HG02973 (cell line): ENCODE measurements at regions not wholly inside any gene's neighbourhood (a gene's known extent, or its start where the extent isn't known, plus 50 kb on each side); places are given as distances from the start of the nearest gene placed in this dataset.

ENCODE experiments used
- ATAC-seq: cut with Tn5 transposase; IDR thresholded peaks from one replicate; pipeline ENCODE4 v1.9.1; 2021; ENCODE audit warnings: moderate library complexity; ENCODE audit not compliant: unreplicated experiment

DNA sequence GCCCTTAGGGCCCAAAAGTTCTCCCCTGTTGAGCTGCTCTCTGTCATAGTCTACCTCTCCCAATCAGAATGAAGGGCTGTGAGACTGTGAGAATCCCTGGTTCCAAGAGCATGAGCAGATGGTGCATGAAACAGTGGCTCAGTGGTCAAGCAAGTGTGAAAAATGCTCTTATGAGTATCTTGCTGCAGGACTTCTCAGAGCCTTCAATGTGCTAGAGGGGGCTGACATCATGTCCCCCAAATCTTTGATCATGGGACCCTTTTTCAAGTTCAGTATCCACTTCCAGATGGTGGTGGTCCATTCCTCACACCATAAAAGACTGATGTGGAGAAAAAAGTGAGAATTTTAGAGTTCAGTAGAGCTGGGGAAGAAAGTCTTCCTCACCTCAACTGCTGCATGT lies 265.3 kb upstream of the HABP2 start:
- no peak for ATAC-seq

DNA sequence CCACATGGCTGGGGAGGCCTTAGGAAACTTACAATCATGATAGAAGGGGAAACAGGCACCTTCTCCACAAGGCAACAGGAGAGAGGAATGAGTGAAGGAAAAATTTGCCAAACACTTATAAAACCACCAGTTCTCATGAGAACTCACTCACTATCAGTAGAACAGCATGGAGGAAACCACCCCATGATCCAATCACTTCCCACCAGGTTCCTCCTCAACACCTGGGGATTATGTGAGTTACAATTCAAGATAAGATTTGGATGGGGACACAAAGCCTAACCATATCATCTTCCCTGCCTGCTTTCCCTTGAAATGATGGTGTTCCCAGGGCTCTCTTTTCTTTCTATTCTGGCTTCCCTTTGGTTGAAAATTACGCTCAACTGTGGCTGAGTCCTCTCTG lies 262.7 kb upstream of the HABP2 start:
- no peak for ATAC-seq

DNA sequence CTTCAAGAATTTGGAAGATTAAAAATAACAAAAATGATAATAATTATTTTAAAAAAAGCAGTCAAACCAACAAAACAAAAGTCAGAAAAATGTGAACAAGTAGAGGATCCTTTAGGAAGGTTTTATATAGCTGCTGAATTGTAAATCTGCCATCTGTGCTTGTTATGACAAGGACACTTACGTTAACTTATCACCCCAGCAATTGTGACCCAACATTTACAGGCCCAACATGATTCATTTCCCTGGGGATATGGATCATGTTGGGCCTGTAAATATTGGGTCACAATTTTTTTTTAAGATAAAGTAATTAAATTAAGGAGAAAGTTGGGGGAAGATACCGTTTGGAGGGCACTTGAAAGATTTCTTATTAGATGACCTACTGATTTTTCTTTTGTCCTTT lies 261.4 kb upstream of the HABP2 start:
- no peak for ATAC-seq

DNA sequence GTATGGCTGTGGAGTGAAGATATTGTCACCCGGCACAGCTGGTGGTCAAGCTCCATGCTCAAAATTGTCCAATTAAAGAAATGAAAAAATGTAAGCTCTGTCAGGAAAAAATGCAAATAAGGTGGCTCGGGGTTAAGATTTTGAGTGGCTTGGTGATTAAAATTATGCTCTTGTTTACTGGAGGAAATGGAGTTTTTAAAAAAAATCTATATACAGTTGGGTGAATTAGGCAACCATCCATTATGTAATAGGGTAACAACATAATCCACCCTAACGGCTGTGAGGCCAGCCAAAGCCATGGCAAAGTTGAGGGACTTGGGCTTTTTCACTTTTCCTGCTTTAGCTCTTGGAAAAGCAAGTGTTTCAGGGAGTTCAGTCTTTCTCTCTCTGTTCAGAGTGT lies 260.8 kb upstream of the HABP2 start:
- no peak for ATAC-seq

DNA sequence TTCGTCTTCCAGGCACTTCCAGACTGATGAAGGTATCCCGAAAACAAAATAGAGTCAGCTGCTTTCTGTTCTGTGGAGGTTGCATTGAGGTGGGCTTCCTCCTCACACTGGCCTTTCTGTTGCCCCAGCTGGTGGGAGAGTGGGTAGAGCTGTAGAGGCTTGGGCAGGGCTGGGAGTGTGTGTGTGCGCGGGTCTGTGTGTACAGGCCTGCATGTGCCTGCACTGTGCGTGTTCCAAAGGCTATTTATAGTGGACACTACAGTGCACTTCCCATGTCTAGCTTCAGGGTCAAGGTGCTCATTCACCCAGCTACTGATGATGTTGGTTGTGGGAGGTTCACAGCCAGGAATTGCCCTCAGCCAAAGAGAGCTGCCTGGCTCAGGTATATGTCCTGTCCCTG lies 260.1 kb upstream of the HABP2 start:
- ATAC-seq: no peak

DNA sequence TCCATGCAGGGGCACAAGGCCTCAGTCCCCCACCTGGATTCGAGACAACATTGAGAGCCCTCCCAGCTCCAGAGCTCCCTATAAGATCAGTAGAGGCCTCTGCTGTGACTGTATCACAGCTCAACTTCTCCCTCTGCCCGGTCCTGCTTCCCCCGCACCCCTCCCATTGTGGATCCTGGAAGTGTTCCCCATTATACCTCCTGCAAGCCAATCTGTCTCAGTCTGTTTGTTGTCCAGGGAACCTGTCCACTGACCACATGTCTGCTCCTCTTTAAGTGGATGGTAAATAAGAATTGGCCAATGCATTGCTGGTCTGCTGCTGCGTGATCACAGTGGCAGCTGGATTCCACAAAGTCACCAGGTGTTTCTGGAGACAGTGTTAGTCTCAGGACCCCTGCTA lies 259.7 kb upstream of the HABP2 start:
- ATAC-seq: no peak

DNA sequence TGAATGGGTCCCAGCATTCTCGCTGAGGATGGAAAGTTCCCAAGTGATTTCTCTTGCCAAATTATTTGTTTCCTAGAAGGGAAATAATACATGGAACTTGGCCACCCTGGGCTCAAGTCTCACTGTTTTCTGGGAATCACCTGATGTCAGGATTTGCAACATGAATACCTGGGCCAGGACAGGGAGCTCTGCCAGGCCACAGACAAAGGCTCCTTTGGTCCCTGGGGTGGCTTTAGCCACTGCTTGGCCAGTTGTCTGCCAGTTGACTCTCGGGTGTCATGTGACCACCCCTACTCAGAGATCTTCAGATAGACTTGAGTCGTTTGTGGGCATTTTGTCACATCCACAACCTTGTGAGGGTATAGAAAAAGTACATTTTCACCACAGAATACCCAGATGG lies 258.0 kb upstream of the HABP2 start:
- no peak for ATAC-seq

DNA sequence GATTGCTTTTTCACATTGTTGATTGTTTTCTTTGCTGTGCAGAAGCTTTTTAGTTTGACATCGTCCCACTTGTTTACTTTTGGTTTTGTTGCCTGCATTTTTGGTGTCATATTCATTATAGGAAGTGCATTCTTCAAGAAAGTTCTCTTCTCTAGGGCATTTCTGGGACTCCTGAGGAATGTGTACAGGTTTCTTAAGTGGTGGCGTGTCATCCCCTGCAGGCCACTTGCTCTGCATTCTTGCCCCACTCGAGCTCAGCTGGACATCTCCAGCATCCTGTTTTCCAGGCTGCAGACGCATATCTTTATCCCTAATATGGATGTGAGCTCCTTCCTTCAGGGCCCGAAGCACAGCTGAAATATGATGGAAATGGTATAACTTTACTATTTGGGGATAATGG lies 255.6 kb upstream of the HABP2 start:
- ATAC-seq: no peak

DNA sequence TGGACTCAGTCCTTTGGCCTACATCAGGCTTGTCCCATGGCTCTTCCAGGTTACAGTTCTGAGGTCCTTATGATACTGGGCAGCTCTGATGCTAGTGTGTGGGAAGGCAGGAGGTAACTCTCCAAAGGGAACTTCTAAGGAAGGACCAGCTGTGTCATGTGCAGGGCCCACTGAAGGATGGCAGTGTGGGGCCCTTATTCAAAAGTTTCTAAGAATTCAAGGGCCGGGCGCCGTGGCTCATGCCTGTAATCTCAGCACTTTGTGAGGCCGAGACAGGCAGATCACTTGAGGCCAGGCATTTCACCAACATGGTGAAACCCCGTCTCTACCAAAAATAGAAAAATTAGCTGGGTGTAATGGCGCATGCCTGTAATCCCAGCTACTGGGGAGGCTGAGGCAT lies 254.2 kb upstream of the HABP2 start:
- ATAC-seq: no peak

DNA sequence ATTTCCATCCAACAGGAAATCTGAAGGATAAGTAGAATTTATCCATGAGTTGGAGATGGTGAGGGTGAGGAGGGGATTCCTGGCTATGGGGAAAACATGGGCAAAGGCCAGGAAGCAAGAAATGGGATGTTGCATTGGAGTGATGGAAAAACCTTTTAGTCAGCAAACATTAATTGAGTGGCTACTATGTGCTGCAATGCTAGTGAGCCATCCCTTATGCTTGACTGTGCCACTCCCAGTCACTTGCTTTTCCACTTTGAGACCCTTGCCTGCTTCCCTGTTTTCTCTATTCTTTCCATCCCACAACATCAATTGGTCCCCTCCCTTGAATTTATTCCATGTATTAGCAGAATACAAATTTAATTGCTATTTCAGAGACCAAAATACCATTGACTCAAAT lies 252.7 kb upstream of the HABP2 start:
- no peak for ATAC-seq

DNA sequence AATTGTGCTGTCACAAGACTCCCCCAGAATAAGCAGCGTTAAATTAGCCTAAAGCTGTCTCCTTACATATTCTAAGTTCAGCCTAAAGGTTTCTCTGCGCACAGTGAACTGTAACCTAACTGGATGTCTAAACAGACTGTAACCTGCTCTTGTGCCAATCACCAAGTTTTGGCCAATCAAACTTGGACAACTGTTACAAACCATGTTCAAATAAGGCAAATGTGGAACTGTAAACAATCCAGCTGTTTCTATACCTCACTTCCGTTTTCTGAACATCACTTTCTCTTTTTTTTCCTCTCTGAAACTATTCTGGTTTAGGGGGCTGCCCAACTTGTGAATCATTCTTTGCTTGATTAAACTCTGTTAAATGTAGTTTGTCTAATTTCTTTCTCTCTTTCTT lies 252.2 kb upstream of the HABP2 start:
- peak; percentile 74 for ATAC-seq

DNA sequence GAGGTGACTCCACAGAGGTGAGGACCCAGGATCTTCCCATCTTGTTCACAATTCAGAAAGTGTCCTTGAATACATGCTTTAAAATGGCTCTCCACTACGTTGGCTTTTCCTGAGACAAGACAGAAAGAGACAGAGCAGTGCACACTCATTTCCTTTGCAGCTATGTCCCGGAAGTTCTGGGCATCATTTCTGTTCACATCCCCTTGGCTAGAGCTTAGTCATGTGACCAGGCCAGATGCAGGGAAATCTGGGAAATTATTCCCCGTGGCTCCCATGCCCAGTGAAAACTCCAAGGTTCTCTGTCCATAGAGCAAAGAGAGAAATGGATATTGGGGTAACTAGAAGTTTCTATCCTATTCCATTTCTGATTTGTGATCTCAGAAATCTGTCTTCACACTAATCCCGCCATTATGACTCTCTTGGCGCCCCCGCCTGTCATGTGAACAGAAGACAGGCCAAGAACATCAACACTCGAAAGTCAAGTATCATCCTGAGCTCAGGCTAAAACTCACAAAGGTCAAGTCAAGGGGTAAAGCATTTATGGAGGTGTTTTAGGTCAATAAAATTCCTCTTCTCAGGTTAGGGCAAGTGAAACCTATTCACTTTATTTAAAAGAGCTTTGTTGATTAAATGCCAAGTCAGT lies 251.4 kb upstream of the HABP2 start:
- no peak for ATAC-seq

DNA sequence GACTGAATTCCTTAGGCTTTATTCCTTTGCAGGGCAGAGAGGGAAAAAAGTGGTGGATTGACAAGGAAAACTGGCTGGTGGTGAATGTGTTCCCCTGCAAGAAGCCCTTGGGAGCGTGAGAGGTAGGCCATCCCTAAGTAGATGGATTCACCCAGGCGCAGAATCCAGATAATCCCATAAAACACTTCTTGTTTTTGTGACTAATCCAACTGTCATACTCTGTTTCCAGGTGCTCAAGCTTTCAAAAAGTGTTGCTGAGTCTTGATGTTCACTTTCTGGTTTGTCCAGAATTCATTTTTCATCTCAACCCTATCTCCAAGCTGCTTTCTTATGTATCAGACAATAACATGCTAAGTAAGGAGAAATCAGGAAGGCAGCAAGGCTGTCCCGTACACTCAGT lies 250.8 kb upstream of the HABP2 start:
- no peak for ATAC-seq

DNA sequence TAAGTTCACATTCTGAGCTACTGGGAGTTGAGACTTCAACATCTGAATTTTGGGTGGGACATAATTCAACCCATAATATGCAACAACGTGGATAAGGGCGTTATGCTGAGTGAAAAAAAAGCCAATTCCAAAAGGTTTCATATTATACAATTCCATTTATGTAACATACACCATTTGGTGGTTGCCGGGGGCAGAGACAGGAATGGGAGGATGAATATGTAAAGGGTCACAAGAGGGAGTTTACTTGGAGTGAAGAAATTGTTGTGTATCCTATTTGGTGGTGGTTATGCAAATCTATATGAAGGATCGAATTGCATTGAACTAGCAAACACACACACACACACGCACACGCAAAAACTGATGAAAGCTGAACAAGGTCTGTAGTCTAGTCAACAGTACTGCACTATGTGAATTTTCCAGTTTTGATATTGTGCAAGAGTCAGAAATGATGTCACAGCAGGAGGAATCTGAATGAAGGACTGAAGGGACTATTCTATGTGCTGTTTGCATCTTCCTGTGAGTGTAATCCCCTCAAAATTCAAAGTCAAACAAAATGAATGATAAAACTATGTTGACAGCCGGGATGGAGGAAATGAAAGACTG lies 249.2 kb upstream of the HABP2 start:
- no peak for ATAC-seq

DNA sequence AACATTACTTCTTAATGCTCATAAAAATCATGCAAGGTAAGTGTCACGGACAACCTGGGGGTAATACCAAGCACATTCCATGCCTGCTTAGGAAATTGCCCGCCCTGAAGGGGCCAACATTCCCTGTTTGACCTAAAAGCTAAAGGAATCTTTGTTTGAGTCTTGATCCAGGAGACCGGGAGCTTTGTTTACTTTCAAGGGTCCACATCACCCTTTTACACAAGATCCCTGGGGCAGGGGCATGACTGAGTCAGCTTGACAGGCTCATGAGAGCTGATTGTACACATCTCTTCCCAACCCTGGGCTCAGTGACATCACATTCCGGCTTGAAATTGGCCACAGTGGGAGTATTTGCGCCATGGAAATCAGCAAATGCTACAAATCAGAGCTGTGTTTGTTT lies 248.1 kb upstream of the HABP2 start:
- no peak for ATAC-seq

DNA sequence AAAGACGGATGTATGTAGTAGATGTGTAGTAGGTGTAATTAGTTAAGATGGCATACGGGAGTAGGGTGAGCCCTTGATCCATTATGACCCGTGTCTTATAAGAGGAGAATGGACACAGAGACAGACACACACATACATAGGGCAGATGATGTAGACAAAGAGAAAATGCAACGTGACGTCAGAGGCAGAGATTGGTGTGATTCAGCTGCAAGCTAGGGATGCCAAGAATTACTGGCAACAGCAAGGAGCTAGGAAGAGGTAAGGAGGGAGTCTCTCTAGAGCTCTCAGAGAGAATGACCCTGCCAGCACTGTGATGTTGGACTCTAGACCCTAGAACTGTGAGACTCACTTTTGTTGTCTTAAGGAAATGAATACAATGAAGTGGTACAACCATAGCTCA lies 247.0 kb upstream of the HABP2 start:
- no peak for ATAC-seq

DNA sequence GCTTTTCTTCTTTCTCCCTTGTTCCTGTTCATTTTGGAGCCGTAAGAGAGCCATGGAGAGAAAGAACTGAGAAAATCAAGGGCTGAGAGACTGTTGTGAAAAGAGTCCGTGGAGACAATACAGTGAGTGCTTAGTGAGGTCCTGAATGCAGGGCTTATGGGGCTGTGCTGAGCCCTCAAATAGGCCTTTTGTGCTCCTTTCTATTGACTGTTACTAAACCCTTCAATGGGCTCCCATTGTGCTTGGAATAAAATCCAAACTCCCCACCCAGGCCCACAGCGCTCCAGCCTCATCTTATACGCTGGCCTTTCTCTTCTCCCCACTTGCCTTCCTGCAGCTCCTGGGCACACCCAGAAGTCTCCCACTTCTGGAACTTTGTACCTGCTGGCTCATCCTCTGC lies 243.1 kb upstream of the HABP2 start:
- ATAC-seq: no peak

DNA sequence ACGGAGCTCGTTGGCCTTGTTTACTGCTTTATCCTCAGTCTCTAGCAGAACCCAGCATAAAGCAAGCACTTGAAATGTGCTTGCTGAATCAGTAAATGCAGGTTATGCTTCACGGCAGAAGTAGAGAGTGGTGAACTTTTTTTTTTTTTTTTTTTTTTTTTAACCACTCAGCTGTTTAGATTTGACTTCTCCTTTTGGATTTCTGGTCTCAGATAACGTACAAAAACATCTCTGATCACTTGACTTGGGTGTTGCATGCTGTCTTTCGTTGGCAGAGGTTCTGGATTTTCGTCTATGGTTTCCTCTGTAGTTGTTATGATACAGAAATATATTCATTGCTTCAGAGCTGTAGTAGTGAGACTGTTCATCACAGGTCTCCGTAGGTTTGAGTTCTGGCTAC lies 242.5 kb upstream of the HABP2 start:
- no peak for ATAC-seq

DNA sequence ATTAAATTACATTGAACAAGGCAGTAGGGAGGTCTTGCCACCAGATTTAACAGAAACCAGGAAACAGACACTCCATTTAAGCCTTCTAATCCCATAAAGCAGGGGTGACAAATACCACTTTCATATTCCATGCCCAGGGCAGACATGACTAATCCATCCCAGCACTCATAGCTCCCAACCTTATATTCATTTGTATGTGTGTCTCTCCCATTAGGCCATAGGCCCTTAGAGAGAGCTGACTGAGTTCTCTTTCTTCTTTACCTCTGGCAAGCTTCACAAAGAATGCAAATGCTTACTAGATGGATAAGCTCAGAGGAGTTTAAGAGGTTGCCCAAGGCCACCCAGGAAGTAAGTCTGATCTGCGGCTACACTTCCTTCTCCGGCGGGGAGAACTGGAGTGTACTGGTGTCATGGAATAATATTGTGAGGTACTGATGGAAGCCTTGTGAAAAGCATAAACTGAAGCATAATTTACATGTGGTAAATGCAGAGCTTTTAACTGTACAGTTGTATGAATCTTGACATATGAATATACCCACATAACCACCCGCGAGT lies 239.7 kb upstream of the HABP2 start:
- no peak for ATAC-seq

DNA sequence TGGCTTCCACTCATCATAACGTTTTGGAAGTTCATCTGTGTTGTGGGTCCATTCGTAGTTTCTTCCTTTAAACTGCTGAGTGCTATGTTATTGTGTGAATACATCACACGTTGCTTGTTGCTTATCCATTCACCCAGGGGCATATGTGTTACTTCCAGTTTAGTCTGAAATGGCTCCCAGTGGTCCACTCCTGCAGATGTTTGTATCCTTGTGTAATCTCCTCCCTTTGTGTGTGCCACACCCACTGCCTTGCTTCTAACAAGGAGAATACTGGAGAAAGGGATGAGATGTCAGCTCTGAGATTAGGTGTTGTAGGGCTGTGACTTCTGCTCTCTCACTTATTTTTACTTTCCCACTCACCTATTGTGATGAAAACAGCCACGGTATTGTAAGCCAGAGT lies 239.1 kb upstream of the HABP2 start:
- ATAC-seq: no peak

DNA sequence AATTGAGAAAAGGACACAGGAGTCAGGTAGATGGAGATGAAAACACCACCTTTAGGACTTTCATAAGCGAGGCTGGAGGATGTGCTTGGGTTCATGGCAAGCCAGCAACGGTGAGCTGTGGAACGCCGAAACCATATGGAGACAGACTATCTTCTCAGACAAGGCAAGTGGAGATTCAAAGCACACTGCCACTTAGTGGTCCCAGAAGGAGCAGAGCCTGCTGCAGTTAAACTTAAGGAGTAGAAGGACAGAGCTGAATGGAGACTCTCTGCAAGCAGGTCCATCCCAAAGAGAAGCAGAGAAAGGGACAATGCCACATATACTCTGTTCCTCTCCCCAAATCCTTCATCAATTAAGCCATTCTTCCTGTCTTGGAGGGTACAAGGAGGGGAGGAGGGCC lies 236.3 kb upstream of the HABP2 start:
- no peak for ATAC-seq

DNA sequence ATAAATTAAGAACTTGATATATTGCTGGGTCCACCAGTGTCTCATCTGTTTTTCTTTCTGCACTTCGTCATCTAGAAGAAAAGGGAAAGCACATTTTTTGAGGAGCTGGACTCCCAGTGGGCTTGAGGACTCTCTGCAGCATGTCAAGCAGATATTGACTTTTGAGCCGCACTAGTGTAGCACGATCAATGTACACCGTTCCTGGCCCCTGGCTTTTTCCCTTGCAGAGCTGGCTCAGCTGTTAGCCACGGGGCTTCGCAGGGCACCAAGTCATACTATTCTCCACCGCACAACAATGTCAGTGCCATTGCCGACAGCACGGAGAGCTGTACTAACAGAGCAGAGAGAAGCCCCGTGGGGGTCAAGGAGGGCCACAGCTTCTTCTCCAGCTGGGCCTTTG lies 235.4 kb upstream of the HABP2 start:
- no peak for ATAC-seq

DNA sequence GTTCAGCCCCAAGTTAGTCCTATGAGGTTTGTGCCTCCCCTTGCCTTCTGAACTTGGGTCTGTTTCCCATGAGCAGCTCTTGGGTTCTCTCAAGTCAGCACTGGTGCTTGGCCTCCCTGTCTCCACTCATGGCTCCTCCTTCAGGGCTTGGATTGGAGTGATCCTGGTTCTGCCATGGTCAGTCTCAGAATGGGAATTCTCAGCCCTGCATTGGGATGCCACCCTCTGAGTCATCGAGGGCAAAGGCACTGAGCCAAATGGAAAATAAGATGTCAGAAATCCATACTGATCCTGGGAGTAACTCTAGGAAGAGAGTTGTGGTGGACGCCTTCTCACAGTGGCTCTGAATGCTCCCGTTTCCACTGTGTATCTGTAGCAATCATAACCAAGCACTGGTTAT lies 233.4 kb upstream of the HABP2 start:
- no peak for ATAC-seq
